Brain microvascular endothelial cell (primary cell): ENCODE measurements at regions not wholly inside any gene's neighbourhood (a gene's known extent, or its start where the extent isn't known, plus 50 kb on each side); places are given as distances from the start of the nearest gene placed in this dataset.

Experiments
- DNase-seq: peaks from one replicate; pipeline ENCODE4 v3.0.0-alpha.2; 2020
- H3K27ac ChIP-seq: fragments of 250-450 bp; sonication (Bioruptor Pico); 2 replicates; pipeline ENCODE4 v1.5.1; 2020; ENCODE audit warnings: mild to moderate bottlenecking, moderate library complexity
- H3K27me3 ChIP-seq: fragments of 250-450 bp; sonication (Bioruptor Pico); replicated peaks from 2 replicates; pipeline ENCODE4 v1.5.1; 2020; ENCODE audit warnings: mild to moderate bottlenecking
- H3K36me3 ChIP-seq: fragments of 250-450 bp; sonication (Bioruptor Pico); replicated peaks from 2 replicates; pipeline ENCODE4 v1.5.1; 2020; ENCODE audit warnings: mild to moderate bottlenecking
- H3K4me3 ChIP-seq: 2 replicates; pipeline ENCODE4 v1.5.1; 2011; ENCODE audit warnings: low read depth, mild to moderate bottlenecking, control low read depth, low read length, moderate library complexity
- CTCF ChIP-seq: IDR thresholded peaks from 2 replicates; pipeline ENCODE4 v1.5.1; 2011; ENCODE audit warnings: low read depth, mild to moderate bottlenecking, moderate library complexity, low read length, control low read depth, inconsistent platforms; ENCODE audit errors: missing control alignments
- in situ Hi-C: cut with HindIII; loops from 2 replicates; pipeline ENCODE4 v1.10.0; 2017; ENCODE audit warnings: low sequenced_read_pairs, low pct_ligation_motif_present

GRCh38 chr21:34009193-34009592 is 64.2 kb upstream of the MRPS6 start:
- no peak for TF ChIP-seq CTCF
- no peaks in the 10 kb centered on the region for H3K36me3 ChIP-seq
- DNase-seq, result no peak
- no peak overlapping the region for H3K27ac ChIP-seq
- in situ Hi-C loops, result no loop called here
- H3K4me3 ChIP-seq, result no peak overlapping the region
- no peaks in the 10 kb centered on the region for H3K27me3 ChIP-seq

GRCh38 chr21:34008618-34009017 is 64.8 kb upstream of the MRPS6 start:
- Histone ChIP-seq H3K27me3 (no peaks in the 10 kb centered on the region), H3K4me3 (no peak overlapping the region), H3K27ac (no peak overlapping the region), H3K36me3 (no peaks in the 10 kb centered on the region)
- DNase-seq, result no peak
- no peak for TF ChIP-seq CTCF
- in situ Hi-C loops, result no loop called here

GRCh38 chr21:34006611-34007168 is 66.7 kb upstream of the MRPS6 start:
- in situ Hi-C loops, result no loop called here
- no peak for DNase-seq
- H3K36me3 ChIP-seq, result no peaks in the 10 kb centered on the region
- no peak overlapping the region for H3K27ac ChIP-seq
- H3K4me3 ChIP-seq, result no peak overlapping the region
- no peaks in the 10 kb centered on the region for H3K27me3 ChIP-seq
- no peak for TF ChIP-seq CTCF

- Histone ChIP-seq H3K36me3 (no peaks in the 10 kb centered on the region), H3K4me3 (no peak overlapping the region), H3K27ac (no peak overlapping the region), H3K27me3 (no peaks in the 10 kb centered on the region)
- in situ Hi-C loops, result no loop called here
- TF ChIP-seq CTCF, result no peak
- DNase-seq, result no peak
Observed at GRCh38 chr21:34004974-34005373, 68.4 kb upstream of the MRPS6 start.

- no peak overlapping the region for H3K4me3 ChIP-seq
- H3K27me3 ChIP-seq, result no peaks in the 10 kb centered on the region
- in situ Hi-C loops, result no loop called here
- H3K36me3 ChIP-seq, result no peaks in the 10 kb centered on the region
- no peak for DNase-seq
- no peak for TF ChIP-seq CTCF
- H3K27ac ChIP-seq, result no peak overlapping the region
Observed at GRCh38 chr21:34004013-34004938, 69.1 kb upstream of the MRPS6 start.
